GM12874 (cell line): ENCODE measurements at regions not wholly inside any gene's neighbourhood (a gene's known extent, or its start where the extent isn't known, plus 50 kb on each side); places are given as distances from the start of the nearest gene placed in this dataset.

Source experiments
- CTCF ChIP-seq: IDR thresholded peaks from 2 replicates; pipeline ENCODE4 v1.5.1; 2011; ENCODE audit warnings: low read depth, mild to moderate bottlenecking, control low read depth, low read length, moderate library complexity; ENCODE audit not compliant: insufficient read depth

DNA sequence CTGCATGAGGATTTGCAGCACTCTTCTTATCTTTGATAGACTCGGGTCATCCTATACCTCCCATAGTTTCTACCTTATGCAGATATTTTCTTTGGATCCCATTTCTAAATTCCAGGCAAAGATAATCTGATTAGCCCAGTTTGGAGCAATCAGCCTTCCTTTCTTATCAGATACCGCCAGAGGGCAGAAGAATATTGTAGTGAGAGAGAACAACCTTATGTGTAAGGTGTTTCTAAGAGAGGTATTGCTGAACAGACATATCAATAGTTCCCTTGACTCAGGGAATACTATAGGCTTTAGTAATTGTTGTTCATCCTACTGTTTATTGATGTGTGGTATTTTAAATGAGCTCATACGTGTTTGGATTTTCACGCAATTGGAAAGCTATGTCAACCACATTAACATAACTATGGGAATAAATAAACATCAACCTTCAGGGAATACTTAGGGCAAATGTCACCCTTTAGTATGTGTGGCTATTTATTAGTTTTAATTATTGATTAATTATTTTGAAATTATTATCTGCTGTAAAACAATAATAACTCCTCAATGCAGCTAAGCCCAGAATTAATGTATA is 1435.2 kb upstream of the CDH9 start:
- no peak for TF ChIP-seq CTCF

- no peak for TF ChIP-seq CTCF
These were observed 1429.8 kb upstream of the CDH9 start for GRCh38 chr5:28468166-28468565.

GRCh38 chr5:28463728-28464127 is 1425.3 kb upstream of the CDH9 start:
- TF ChIP-seq CTCF: no peak

DNA sequence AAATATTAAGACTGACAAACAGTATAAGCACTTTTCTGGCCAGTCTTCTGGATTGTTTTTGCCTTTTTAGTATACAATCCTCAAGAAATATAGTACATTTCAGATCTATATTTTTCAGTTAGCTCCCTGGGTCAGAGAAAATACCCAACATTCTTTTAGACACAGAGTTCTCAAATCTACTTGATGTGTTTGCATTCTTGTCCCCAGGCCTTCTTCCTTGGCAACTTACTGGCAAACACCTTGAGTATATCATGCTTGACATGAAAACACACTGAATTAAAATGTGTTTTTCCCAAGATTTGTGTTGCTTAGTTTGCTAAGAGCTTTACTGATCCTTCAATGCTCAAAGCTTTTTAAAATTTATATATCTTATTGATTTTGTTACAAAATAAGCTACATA is 1413.1 kb upstream of the CDH9 start:
- no peak for TF ChIP-seq CTCF

DNA sequence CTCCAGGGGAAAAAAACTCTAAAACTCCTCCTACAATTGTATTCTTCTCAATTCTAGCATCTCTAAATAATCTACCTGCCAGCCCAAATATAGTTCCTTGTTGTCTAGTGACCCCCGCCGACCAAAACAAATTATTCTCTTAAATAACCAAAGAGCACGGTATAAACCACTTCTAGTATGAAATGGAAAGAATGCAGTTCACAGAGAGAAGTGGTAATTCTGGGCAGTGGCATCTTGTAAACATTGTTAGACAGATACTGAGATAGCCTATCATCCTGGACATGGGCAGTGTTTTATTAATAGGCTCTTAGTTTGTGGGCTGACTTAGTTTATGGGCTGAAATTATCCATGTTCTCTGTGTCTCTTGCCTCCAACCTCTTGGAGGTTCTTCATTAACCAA is 1412.6 kb upstream of the CDH9 start:
- no peak for TF ChIP-seq CTCF

- TF ChIP-seq CTCF: no peak
These were observed 1410.4 kb upstream of the CDH9 start for GRCh38 chr5:28448791-28449190.

DNA sequence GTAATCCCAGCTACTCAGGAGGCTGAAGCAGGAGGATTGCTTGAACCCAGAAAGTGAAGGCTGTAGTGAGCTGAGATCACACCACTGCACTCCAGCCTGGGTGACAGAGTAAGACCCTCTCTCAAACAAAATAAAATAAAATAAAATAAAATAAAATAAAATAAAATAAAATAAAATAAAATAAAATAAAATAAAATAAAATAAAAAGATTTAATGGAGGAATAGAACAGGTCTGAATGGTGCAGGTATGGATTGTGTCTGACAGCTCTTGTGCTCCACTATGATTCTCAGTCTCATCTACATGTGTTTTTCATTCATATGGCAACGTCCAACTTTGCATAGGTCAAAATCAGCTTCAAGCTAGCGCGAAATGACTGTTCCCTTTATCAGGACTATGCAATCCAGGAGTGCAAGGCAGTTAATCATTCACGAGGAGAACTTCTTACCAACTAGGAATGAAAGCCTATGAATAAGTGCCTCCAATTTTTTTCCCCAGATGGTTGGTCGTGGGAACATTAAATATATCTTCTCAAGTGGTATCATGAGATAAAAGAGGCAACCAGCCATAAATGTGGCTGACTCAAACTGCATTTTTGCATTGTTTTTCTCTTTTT is 1392.3 kb upstream of the CDH9 start:
- no peak for TF ChIP-seq CTCF

DNA sequence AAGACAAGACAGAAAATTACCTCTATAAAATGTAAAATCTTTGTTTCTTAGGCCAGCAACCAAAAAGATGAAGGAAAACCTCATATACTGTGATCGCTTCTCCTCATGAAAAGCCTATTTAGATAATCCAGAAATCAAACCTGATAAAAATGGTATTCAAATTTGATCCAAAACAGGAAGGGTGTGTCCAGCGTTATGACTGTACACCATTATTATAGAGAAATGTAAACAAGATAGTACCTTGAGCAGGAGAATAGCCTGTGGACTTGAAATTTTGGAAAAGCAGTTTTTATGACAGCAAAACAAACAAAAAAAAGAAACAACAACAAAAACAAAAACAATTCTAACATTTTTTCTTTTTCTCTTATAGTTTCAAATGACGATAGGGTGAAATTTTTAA is 1382.8 kb upstream of the CDH9 start:
- TF ChIP-seq CTCF: no peak
